Small intestine (tissue), 7 donors: ENCODE measurements at regions not wholly inside any gene's neighbourhood (a gene's known extent, or its start where the extent isn't known, plus 50 kb on each side); places are given as distances from the start of the nearest gene placed in this dataset.

Experiments used
- DNase-seq, 2 donors: peaks; one replicate each; pipeline versions ENCODE4 v3.0.0 to v3.0.0-alpha.2; 2013
- FAIRE-seq: peaks from 2 replicates; lab custom pipeline; 2012; peaks lifted over from hg19 to GRCh38; lab: Jason Lieb, UNC
- H3K27ac ChIP-seq, 3 donors: one replicate each; pipeline ENCODE4 v1.5.1; 2013; ENCODE audit warnings: low read length in 2 of 3, mild to moderate bottlenecking in 2 of 3, control low read depth in 1 of 3, inconsistent platforms in 1 of 3, low read depth in 1 of 3, moderate library complexity in 1 of 3
- H3K27me3 ChIP-seq, 3 donors: one replicate each; pipeline ENCODE4 v1.6.1; 2013; ENCODE audit warnings: low read length in 3 of 3, inconsistent platforms in 1 of 3; ENCODE audit not compliant: control insufficient read depth in 3 of 3, insufficient read depth in 3 of 3
- H3K36me3 ChIP-seq, 3 donors: one replicate each; pipeline ENCODE4 v1.6.1; 2013; ENCODE audit warnings: low read length in 3 of 3, inconsistent platforms in 1 of 3, low read depth in 1 of 3, mild to moderate bottlenecking in 1 of 3, moderate library complexity in 1 of 3; ENCODE audit not compliant: control insufficient read depth in 3 of 3, insufficient read depth in 2 of 3
- H3K4me1 ChIP-seq, 3 donors: one replicate each; pipeline ENCODE4 v1.6.1; 2013; ENCODE audit warnings: low read length in 2 of 3, inconsistent platforms in 1 of 3, low read depth in 1 of 3, mild to moderate bottlenecking in 1 of 3, moderate library complexity in 1 of 3; ENCODE audit not compliant: control insufficient read depth in 3 of 3, insufficient read depth in 2 of 3
- H3K4me3 ChIP-seq, 3 donors: one replicate each; pipeline ENCODE4 v1.5.1; 2013; ENCODE audit warnings: low read length in 3 of 3, control low read depth in 1 of 3, inconsistent platforms in 1 of 3, low read depth in 1 of 3, mild to moderate bottlenecking in 1 of 3, moderate library complexity in 1 of 3
- H3K9me3 ChIP-seq, 2 donors: one replicate each; pipeline ENCODE4 v1.6.1; 2013; ENCODE audit warnings: low read depth in 1 of 2, low read length in 1 of 2; ENCODE audit not compliant: control insufficient read depth in 2 of 2, insufficient read depth in 1 of 2
- WGBS, 3 donors: extraction: QIAGEN DNeasy Blood & Tissue Kit; methylation state at CpG; one replicate each; pipeline ENCODE4 v1.1.7; 2013; 5-methylcytosine and 5-hydroxymethylcytosine counted together
- donor health status: healthy with polysubstance abuse.
- donor health status: control.
- donor health status: control.
- donor health status: Bipolar disorder and iron deficiency.
- donor health status: healthy.

- H3K4me1 ChIP-seq: no peaks in the 10 kb centered on the region
- FAIRE-seq (no peak), DNase-seq (peak; percentile 12 to 60)
- H3K4me3 ChIP-seq: no peak overlapping the region
- H3K27me3 ChIP-seq: no peaks in the 10 kb centered on the region
- no peaks in the 10 kb centered on the region for H3K36me3 ChIP-seq
- peaks cover 0 to 1% of the 10 kb centered on the region in 2 donors for H3K9me3 ChIP-seq
- WGBS, 3 donors: 21 to 62% (median 38%) methylated on average over 6 of the region's 6 CpGs
- H3K27ac ChIP-seq: peak overlapping the region in 1 of 3 donors; percentile 57
These were observed 121.0 kb upstream of the ARSJ start for GRCh38 chr4:114100288-114101031.

DNA sequence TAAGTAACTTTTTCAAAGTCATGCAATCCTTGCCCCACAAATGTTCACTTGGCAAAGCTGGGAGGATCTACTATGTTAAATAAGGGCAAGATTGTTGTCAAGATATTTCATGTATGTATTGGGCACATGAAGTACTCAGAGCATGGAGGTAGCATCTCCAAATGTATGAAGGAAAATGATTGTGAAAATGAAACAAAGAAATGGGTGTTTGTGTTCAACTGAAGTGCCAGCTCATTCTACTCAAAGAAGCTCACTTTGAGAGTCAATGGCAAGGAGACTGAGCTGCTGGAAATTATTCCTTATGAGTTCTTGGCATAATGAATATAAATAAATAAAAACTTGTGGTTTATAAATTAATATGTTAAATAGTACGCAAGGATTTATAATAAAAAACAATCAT lies 124.5 kb upstream of the ARSJ start:
- Histone ChIP-seq H3K27ac (no peak overlapping the region), H3K9me3 (no peaks in the 10 kb centered on the region), H3K27me3 (no peaks in the 10 kb centered on the region), H3K4me1 (no peaks in the 10 kb centered on the region), H3K4me3 (no peak overlapping the region), H3K36me3 (no peaks in the 10 kb centered on the region)
- FAIRE-seq (no peak), DNase-seq (no peak)
- 73 to 90% (median 88%) methylated on average over 1 of the region's 1 CpG for WGBS, 3 donors

DNA sequence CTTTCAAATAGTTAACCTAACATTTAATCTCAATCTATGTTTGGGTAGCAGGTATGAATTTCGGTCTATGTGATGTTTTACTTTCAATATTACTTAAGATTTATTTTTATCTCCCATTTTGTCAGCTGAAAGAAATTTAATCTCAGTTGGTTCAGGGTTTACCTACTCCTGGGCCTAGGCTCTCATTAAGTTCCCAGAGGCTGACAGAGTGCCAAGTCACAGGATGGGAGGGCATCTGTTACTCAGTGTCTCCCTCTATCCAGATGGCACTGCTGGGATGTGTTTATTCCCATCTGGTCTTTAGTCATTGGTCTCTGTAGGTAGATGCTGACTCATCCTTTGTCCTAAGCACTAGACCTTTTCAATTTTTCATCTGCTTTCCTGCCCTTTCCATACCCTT lies 129.4 kb upstream of the ARSJ start:
- H3K36me3 ChIP-seq: no peaks in the 10 kb centered on the region
- WGBS, 3 donors: 62 to 92% (median 80%) methylated on average over 1 of the region's 1 CpG
- no peaks in the 10 kb centered on the region for H3K9me3 ChIP-seq
- DNase-seq: no peak
- no peak overlapping the region for H3K27ac ChIP-seq
- H3K4me1 ChIP-seq: no peaks in the 10 kb centered on the region
- FAIRE-seq: no peak
- H3K4me3 ChIP-seq: no peak overlapping the region
- no peaks in the 10 kb centered on the region for H3K27me3 ChIP-seq

DNA sequence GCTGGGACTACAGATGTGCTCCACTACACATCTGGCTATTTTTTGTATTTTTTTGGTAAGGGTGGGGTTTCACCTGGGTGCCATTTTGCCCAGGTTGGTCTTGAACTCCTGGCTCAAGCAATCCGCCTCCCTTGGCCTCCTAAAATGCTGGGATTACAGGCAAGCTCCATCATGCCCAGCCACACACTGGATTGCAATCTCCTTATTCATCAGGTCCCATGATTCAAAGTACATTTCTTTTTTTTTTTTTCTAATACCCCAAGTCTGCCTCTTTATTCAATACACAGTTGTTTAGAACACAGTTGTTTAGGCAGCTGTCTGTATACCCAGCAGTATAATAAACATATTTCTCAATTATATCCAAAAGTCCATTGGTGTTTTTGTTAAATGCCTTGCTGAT lies 130.3 kb upstream of the ARSJ start:
- Histone ChIP-seq H3K36me3 (no peaks in the 10 kb centered on the region), H3K4me1 (no peaks in the 10 kb centered on the region), H3K27me3 (no peaks in the 10 kb centered on the region), H3K9me3 (no peaks in the 10 kb centered on the region), H3K4me3 (no peak overlapping the region), H3K27ac (no peak overlapping the region)
- DNase-seq (no peak), FAIRE-seq (no peak)
- 95 to 100% (median 96%) methylated on average over 1 of the region's 1 CpG for WGBS, 3 donors

DNA sequence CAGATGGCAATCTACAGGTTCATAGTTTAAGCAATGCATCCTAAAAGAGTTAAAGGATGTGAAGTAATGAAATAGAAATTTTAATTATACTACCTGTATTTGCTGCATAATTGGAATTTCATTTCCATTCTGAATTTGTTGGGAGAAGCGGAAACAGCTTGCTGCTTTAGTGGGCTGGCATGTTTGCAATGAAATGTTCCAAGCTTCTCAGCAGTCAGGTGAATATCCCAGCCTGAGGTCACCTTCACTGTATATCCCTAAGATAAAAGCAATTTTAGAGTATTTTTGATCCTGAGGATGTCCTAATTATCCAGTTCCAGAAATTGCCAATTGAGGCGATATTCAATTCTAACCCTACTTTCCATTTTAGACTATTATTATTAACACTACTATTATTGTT lies 136.1 kb upstream of the ARSJ start:
- no peak for FAIRE-seq
- Histone ChIP-seq H3K27ac (no peak overlapping the region), H3K36me3 (no peaks in the 10 kb centered on the region), H3K9me3 (no peaks in the 10 kb centered on the region), H3K27me3 (no peaks in the 10 kb centered on the region), H3K4me3 (no peak overlapping the region), H3K4me1 (no peaks in the 10 kb centered on the region)
- WGBS, 3 donors: 53 to 74% (median 63%) methylated on average over 2 of the region's 2 CpGs
- no peak for DNase-seq

DNA sequence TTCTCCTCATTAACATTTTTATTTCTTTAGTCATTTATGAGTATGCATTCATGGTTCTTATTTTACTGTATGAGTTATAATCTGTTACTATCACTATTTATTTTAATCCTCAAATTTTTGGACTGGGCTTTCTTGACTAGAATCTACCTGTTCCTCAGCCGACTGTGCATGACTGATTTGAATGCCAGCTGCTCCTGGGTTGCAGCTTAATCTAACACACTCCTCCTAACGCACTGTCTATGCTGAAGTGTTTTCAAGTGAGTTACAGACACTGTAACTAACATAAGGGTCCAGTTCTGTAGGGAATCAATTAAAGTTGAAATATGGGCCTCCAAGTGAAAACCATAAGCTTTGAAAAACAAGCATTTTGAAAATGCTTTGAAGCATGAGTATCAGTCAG lies 137.4 kb upstream of the ARSJ start:
- Histone ChIP-seq H3K4me1 (no peaks in the 10 kb centered on the region), H3K4me3 (no peak overlapping the region), H3K27ac (no peak overlapping the region), H3K9me3 (no peaks in the 10 kb centered on the region), H3K27me3 (no peaks in the 10 kb centered on the region), H3K36me3 (no peaks in the 10 kb centered on the region)
- no peak for FAIRE-seq
- 67 to 79% (median 69%) methylated on average over 2 of the region's 2 CpGs for WGBS, 3 donors
- no peak for DNase-seq

GRCh38 chr4:114121221-114121620 lies 141.8 kb upstream of the ARSJ start:
- no peaks in the 10 kb centered on the region for H3K4me1 ChIP-seq
- FAIRE-seq: no peak

DNA sequence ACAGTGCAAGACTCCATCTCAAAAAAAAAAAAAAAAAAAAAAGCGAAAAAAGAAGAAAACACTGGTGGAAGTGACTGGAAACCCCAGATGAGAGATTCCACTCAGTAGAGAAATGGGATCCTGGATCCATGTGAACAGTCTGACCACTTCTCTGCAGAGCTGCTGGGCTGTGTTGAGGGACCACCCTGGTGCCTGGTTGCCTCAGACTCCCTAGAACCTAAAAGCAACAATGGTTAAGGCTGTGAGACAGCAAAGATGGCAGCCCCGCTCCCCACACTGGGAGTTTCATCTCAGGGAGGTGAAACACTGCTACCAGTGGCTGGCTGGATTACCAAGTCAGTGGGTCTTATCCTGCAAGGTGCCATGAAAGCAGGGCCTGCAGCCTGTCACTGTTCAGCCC lies 152.8 kb upstream of the ARSJ start:
- Histone ChIP-seq H3K27ac (no peak overlapping the region), H3K9me3 (no peaks in the 10 kb centered on the region), H3K36me3 (no peaks in the 10 kb centered on the region), H3K4me3 (no peak overlapping the region), H3K4me1 (no peaks in the 10 kb centered on the region), H3K27me3 (no peaks in the 10 kb centered on the region)
- WGBS, 3 donors: 86 to 97% (median 96%) methylated on average over 2 of the region's 2 CpGs
- no peak for DNase-seq
- no peak for FAIRE-seq

More at GRCh38 chr4:114121221-114121620, 141.8 kb upstream of the ARSJ start:
- no peak for DNase-seq
- H3K9me3 ChIP-seq: peaks cover 0 to 13% of the 10 kb centered on the region in 2 donors
- no peaks in the 10 kb centered on the region for H3K36me3 ChIP-seq
- no peak overlapping the region for H3K4me3 ChIP-seq
- 92 to 98% (median 95%) methylated on average over 1 of the region's 1 CpG for WGBS, 3 donors
- no peak overlapping the region for H3K27ac ChIP-seq
- no peaks in the 10 kb centered on the region for H3K27me3 ChIP-seq

DNA sequence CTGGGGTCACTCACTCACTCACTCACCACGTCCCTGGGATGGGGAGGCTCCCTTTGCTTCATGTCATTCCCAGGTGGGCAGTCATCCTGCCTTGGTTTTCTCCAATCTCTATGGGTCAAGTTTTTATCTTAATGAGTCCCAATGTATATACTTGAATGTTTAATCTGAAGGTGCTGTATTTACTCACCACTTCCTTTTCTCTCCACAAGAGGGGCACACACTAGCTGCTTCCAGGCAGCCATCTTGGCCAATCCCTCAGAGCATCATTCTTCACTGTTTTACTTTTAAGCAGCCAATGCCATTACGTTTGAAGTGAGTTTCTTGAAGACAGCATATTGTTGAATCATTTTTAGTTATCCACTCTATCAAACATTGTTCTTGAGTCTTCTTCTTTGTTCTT lies 153.4 kb upstream of the ARSJ start:
- FAIRE-seq (no peak), DNase-seq (no peak)
- Histone ChIP-seq H3K36me3 (no peaks in the 10 kb centered on the region), H3K4me3 (no peak overlapping the region), H3K9me3 (no peaks in the 10 kb centered on the region), H3K4me1 (no peaks in the 10 kb centered on the region), H3K27me3 (no peaks in the 10 kb centered on the region), H3K27ac (no peak overlapping the region)
- 70 to 84% (median 83%) methylated on average over 2 of the region's 2 CpGs for WGBS, 3 donors
